K562 (cell line): ENCODE measurements at regions not wholly inside any gene's neighbourhood (a gene's known extent, or its start where the extent isn't known, plus 50 kb on each side); places are given as distances from the start of the nearest gene placed in this dataset.

Source experiments
- ATAC-seq: fragments of 200-7000 bp; cut with Tn5 transposase; 3 replicates; pipeline ENCODE4 v1.9.1; 2020; ENCODE audit warnings: moderate library complexity
- BruUV-seq: library from RNA; stranded (reverse); fragments of 400-500 nt; replicated peaks from 2 replicates; lab custom pipeline; 2021; lab: Mats Ljungman, UMichigan
- CTCF ChIA-PET: fragments of 300-600 bp; formaldehyde crosslinking; extraction: SDS; loops from one replicate; lab custom pipeline; 2021; ENCODE audit warnings: low intra/inter-chr PET ratio; lab: Yijun Ruan, JAX
- POLR2A ChIA-PET: fragments of 300-600, 350-650 bp; sonication (Branson Sonifier 250); formaldehyde crosslinking; extraction: SDS; loops from one replicate; lab custom pipeline; 2021; ENCODE audit warnings: antibody characterized with exemption, inconsistent platforms; lab: Yijun Ruan, JAX
- DNase-seq, 4 experiments: peaks; one replicate each; pipeline versions ENCODE4 v3.0.0 to v3.0.0-alpha.2; 2011 to 2018; ENCODE audit warnings: low spot score in 3 of 4, mixed read lengths in 3 of 4; ENCODE audit errors: extremely low read depth in 1 of 4
- FAIRE-seq: peaks from 2 replicates; lab custom pipeline; 2011; peaks lifted over from hg19 to GRCh38; lab: Jason Lieb, UNC
- H2AFZ ChIP-seq: 2 replicates; pipeline ENCODE4 v1.6.0; 2011; ENCODE audit warnings: low read depth, low read length, control low read depth, inconsistent platforms
- H3K27ac ChIP-seq: fragments of 200-600 bp; 3 replicates; pipeline ENCODE4 v1.8.0; 2011; ENCODE audit warnings: low read depth, mild to moderate bottlenecking, control low read depth, inconsistent platforms, low read length, moderate library complexity, mixed read lengths; ENCODE audit errors: extremely low read depth
- H3K27me3 ChIP-seq, 2 experiments: fragments of 300-600 bp in 1 of 2; 2 replicates in 1 of 2; 3 replicates in 1 of 2; pipeline versions ENCODE4 v1.6.0 to v1.8.0; 2011; ENCODE audit warnings: inconsistent platforms in 2 of 2, low read length in 2 of 2, mild to moderate bottlenecking in 1 of 2, mixed read lengths in 1 of 2, moderate library complexity in 1 of 2; ENCODE audit not compliant: control insufficient read depth in 2 of 2, insufficient read depth in 2 of 2
- H3K36me3 ChIP-seq: fragments of 300-600 bp; 3 replicates; pipeline ENCODE4 v1.8.0; 2011; ENCODE audit warnings: mild to moderate bottlenecking, low read length, inconsistent platforms; ENCODE audit not compliant: control insufficient read depth, insufficient read depth
- H3K4me1 ChIP-seq, 2 experiments: fragments of 200-600 bp in 1 of 2; replicated peaks in 1 of 2; 2 replicates in 1 of 2; 3 replicates in 1 of 2; pipeline versions ENCODE4 v1.5.1 to v1.8.0; 2011; ENCODE audit warnings: inconsistent platforms in 2 of 2, low read length in 2 of 2, mild to moderate bottlenecking in 1 of 2, mixed read lengths in 1 of 2, moderate library complexity in 1 of 2; ENCODE audit not compliant: control insufficient read depth in 2 of 2, insufficient read depth in 2 of 2
- H3K4me2 ChIP-seq: 2 replicates; pipeline ENCODE4 v1.6.1; 2011; ENCODE audit warnings: low read length, control low read depth, inconsistent platforms, mixed read lengths; ENCODE audit not compliant: insufficient read depth
- H3K4me3 ChIP-seq: fragments of 200-600 bp; sonication (generic), shearing (Covaris generic); 2 replicates; pipeline ENCODE4 v1.5.1; 2016; ENCODE audit warnings: control low read depth, inconsistent platforms
- H3K79me2 ChIP-seq: fragments of 200-600 bp; 3 replicates; pipeline ENCODE4 v1.8.0; 2011; ENCODE audit warnings: low read length, inconsistent platforms; ENCODE audit not compliant: control insufficient read depth, insufficient read depth
- H3K9ac ChIP-seq, 2 experiments: 2 replicates each; pipeline versions ENCODE4 v1.6.0 to v1.6.1; 2011; ENCODE audit warnings: low read depth in 2 of 2, low read length in 2 of 2, control low read depth in 1 of 2, inconsistent platforms in 1 of 2, mild to moderate bottlenecking in 1 of 2, mixed read lengths in 1 of 2; ENCODE audit not compliant: insufficient read depth in 1 of 2
- H3K9me1 ChIP-seq: one replicate; pipeline ENCODE4 v1.6.0; 2011; ENCODE audit warnings: inconsistent platforms, mild to moderate bottlenecking, low read length, moderate library complexity; ENCODE audit not compliant: control insufficient read depth, insufficient read depth
- H3K9me3 ChIP-seq: replicated peaks from 2 replicates; pipeline ENCODE4 v1.5.1; 2011; ENCODE audit warnings: low read depth, low read length, inconsistent platforms; ENCODE audit not compliant: control insufficient read depth, insufficient read depth
- H4K20me1 ChIP-seq: replicated peaks from 2 replicates; pipeline ENCODE4 v1.6.1; 2011; ENCODE audit warnings: low read length, inconsistent platforms, mixed read lengths; ENCODE audit not compliant: control insufficient read depth, insufficient read depth
- DLX4 ChIP-seq: fragments of 250-450 bp; sonication (Bioruptor Pico); IDR thresholded peaks from 2 replicates; pipeline ENCODE4 v1.6.1; 2021; ENCODE audit warnings: mild to moderate bottlenecking
- RBM25 ChIP-seq: fragments of 200-400 bp; formaldehyde crosslinking; IDR thresholded peaks from 2 replicates; pipeline ENCODE4 v1.6.1; 2018; ENCODE audit warnings: low read length, low read depth, moderate library complexity; ENCODE audit not compliant: severe bottlenecking
- UBTF ChIP-seq, 2 experiments: IDR thresholded peaks; 2 replicates each; pipeline ENCODE4 v1.6.1; 2012; ENCODE audit warnings: improper control_type of control experiment in 2 of 2, low read depth in 2 of 2, low read length in 2 of 2, borderline replicate concordance in 1 of 2
- WGBS: fragments of 100-300 bp; shearing (Covaris generic); methylation state at CpG from one replicate; pipeline ENCODE4 v1.1.6; 2016; ENCODE audit warnings: low coverage, mixed read lengths; ENCODE audit not compliant: insufficient coverage; ENCODE audit errors: missing lambda C conversion rate; 5-methylcytosine and 5-hydroxymethylcytosine counted together
- in situ Hi-C: fragments of 300-500 bp; cut with MboI; formaldehyde crosslinking; loops from 4 replicates; pipeline ENCODE4 v1.15.0; 2018; ENCODE audit warnings: inconsistent platforms, mixed read lengths
- intact Hi-C: fragments of 100-400 bp; cut with micrococcal nuclease; formaldehyde crosslinking; loops from 2 replicates; pipeline ENCODE4 v1.14.2; 2022
- TF ChIP-seq, protein P1 (sequence below): sonication (generic); formaldehyde crosslinking; IDR thresholded peaks from 2 replicates; pipeline ENCODE4 v1.8.0; 2022; ENCODE audit warnings: missing genetic modification reagents, mild to moderate bottlenecking, borderline replicate concordance

GRCh38 chr1:36532810-36533401, 50.2 kb upstream of the CSF3R start:
- H3K27me3 ChIP-seq = peaks cover 34 to 55% of the 10 kb centered on the region in 2 experiments
- H3K36me3 ChIP-seq = no peaks in the 10 kb centered on the region
- no peaks in the 10 kb centered on the region for H3K9me3 ChIP-seq
- H4K20me1 ChIP-seq = no peaks in the 10 kb centered on the region
- H2AFZ ChIP-seq = no peak overlapping the region
- H3K9me1 ChIP-seq = no peaks in the 10 kb centered on the region
- no peak overlapping the region for H3K4me3 ChIP-seq
- ATAC-seq = no peak
- no peaks in the 10 kb centered on the region for H3K4me1 ChIP-seq
- ChIA-PET POLR2A (interaction anchor here (0.5 to 1.2 kb wide), 3 partner anchors 15 to 155 kb away, joined by 3 to 4 read pairs (median 4); no protein-coding TSS in a partner anchor), CTCF (no interaction called here)
- in situ Hi-C loops = no loop called here
- no peak overlapping the region for H3K4me2 ChIP-seq
- no peak for FAIRE-seq
- H3K9ac ChIP-seq = no peak overlapping the region
- H3K79me2 ChIP-seq = no peaks in the 10 kb centered on the region
- no TSS peak for BruUV-seq
- H3K27ac ChIP-seq = no peak overlapping the region
- no peak for DNase-seq
- 0% methylated on average over 3 of the region's 3 CpGs for WGBS
- intact Hi-C loops = no loop called here
- TF ChIP-seq, protein P1, sequence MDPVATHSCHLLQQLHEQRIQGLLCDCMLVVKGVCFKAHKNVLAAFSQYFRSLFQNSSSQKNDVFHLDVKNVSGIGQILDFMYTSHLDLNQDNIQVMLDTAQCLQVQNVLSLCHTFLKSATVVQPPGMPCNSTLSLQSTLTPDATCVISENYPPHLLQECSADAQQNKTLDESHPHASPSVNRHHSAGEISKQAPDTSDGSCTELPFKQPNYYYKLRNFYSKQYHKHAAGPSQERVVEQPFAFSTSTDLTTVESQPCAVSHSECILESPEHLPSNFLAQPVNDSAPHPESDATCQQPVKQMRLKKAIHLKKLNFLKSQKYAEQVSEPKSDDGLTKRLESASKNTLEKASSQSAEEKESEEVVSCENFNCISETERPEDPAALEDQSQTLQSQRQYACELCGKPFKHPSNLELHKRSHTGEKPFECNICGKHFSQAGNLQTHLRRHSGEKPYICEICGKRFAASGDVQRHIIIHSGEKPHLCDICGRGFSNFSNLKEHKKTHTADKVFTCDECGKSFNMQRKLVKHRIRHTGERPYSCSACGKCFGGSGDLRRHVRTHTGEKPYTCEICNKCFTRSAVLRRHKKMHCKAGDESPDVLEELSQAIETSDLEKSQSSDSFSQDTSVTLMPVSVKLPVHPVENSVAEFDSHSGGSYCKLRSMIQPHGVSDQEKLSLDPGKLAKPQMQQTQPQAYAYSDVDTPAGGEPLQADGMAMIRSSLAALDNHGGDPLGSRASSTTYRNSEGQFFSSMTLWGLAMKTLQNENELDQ (CRISPR knock-in tag) = no peak
- TF ChIP-seq UBTF (IDR thresholded peaks at IDR 0.05; ENCODE audit: borderline replicate concordance in 1 of 2, low read depth in 2 of 2, low read length in 2 of 2) = no peak
- no peak for TF ChIP-seq DLX4 (CRISPR knock-in tag)
- no peak for TF ChIP-seq RBM25
